Large intestine (tissue), 3 donors: ENCODE measurements at regions not wholly inside any gene's neighbourhood (a gene's known extent, or its start where the extent isn't known, plus 50 kb on each side); places are given as distances from the start of the nearest gene placed in this dataset.
"Not testable (repeated sequence)": the region's sequence is repeated elsewhere in the genome, so short reads cannot be mapped to it uniquely, and the experiment has no call there.

ENCODE experiments used
- DNase-seq, 2 donors: peaks; one replicate each; pipeline versions ENCODE4 v3.0.0 to v3.0.0-alpha.2; 2013
- H3K27ac ChIP-seq: one replicate; pipeline ENCODE4 v1.5.1; 2013; ENCODE audit warnings: low read length
- H3K27me3 ChIP-seq: 2 replicates; pipeline ENCODE4 v1.6.1; 2013; ENCODE audit warnings: low read length; ENCODE audit not compliant: control insufficient read depth, insufficient read depth
- H3K36me3 ChIP-seq: 2 replicates; pipeline ENCODE4 v1.6.1; 2013; ENCODE audit warnings: low read length; ENCODE audit not compliant: control insufficient read depth, insufficient read depth
- H3K4me1 ChIP-seq: one replicate; pipeline ENCODE4 v1.6.1; 2013; ENCODE audit warnings: low read length; ENCODE audit not compliant: control insufficient read depth, insufficient read depth
- H3K4me3 ChIP-seq: one replicate; pipeline ENCODE4 v1.5.1; 2013; ENCODE audit warnings: low read length
- H3K9me3 ChIP-seq: one replicate; pipeline ENCODE4 v1.6.1; 2013; ENCODE audit warnings: mild to moderate bottlenecking, low read depth, low read length, moderate library complexity; ENCODE audit not compliant: control insufficient read depth
- WGBS: methylation state at CpG from one replicate; pipeline ENCODE4 v1.1.5; 2013; ENCODE audit warnings: low lambda C conversion rate; ENCODE audit not compliant: insufficient coverage; 5-methylcytosine and 5-hydroxymethylcytosine counted together

DNA sequence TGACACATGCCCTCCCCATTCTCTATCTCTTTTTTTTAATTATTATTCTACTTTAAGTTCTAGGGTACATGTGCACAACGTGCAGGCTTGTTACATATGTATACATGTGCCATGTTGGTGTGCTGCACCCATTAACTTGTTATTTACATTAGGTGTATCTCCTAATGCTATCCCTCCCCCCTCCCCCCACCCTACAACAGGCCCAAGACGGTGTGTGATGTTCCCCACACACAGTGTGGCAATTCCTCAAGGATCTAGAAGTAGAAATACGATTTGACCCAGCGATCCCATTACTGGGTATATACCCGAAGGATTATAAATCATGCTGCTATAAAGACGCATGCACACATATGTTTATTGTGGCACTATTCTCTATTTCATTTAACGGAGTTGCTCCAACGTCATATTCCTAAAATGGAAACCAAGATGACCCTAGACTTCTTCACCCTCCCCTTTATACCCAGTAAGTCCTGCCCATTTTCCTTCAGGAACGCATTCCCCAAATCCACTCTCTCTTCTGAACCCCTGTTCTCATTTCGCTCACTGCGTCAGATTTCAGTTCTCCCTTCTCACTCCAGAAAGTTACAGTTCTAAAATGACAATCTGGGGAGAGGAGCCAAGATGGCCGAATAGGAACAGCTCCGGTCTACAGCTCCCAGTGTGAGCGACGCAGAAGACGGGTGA is 175.6 kb downstream of the MEX3B start:
- H3K36me3 ChIP-seq, H3K27me3 ChIP-seq, H3K4me1 ChIP-seq, H3K9me3 ChIP-seq, DNase-seq, H3K4me3 ChIP-seq, H3K27ac ChIP-seq: not testable (repeated sequence)
- WGBS = no CpG with 5 or more reads among the region's 16 CpGs

DNA sequence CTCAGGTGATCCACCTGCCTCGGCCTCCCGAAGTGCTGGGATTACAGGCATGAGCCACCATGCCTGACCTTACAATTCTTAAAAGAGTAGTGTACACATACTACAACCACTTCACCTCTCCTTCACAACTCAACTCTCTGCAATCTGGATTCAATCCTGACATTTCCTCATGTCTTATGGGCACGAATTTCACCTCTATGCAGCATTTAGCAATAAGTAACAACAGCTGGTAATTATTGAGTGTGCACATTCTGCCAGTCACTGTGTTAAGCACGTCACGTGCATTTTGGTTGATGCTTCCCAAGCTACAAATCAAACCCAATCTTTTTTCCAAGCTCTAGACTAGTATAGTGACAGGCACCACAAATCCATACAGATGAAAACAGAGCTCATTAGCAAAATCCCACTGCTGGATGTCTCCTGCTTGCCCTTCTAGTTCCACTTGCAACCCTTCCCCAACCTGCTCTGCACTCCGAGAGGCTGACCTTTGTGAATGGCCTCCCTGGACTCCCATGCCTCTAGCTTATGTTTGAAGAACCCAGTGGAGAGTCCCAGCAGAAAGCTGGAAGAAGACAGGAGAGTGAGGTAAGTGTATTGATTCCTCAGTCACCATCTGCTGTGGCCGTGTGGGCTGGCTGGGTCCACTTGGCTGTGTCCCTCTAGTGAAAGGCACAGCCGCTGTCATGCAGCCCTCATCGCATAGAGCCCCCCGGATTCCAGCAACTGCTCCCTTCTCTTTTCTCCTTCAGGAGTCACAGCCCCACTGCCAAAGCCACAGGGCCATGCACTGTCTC is 176.5 kb downstream of the MEX3B start:
- H3K27me3 ChIP-seq = no peaks in the 10 kb centered on the region
- DNase-seq = no peak
- no peaks in the 10 kb centered on the region for H3K9me3 ChIP-seq
- H3K4me1 ChIP-seq = no peaks in the 10 kb centered on the region
- H3K36me3 ChIP-seq = no peaks in the 10 kb centered on the region
- no peak overlapping the region for H3K4me3 ChIP-seq
- no CpG with 5 or more reads among the region's 10 CpGs for WGBS
- no peak overlapping the region for H3K27ac ChIP-seq

- WGBS = no CpG with 5 or more reads among the region's 11 CpGs
- no peaks in the 10 kb centered on the region for H3K36me3 ChIP-seq
- DNase-seq = no peak
- H3K4me3 ChIP-seq = no peak overlapping the region
- no peaks in the 10 kb centered on the region for H3K9me3 ChIP-seq
- H3K4me1 ChIP-seq = no peaks in the 10 kb centered on the region
- H3K27ac ChIP-seq = no peak overlapping the region
- no peaks in the 10 kb centered on the region for H3K27me3 ChIP-seq
These were observed 179.8 kb downstream of the MEX3B start for GRCh38 chr15:81865850-81866537.

GRCh38 chr15:81863162-81863561 is 182.7 kb downstream of the MEX3B start:
- Histone ChIP-seq H3K9me3 (no peaks in the 10 kb centered on the region), H3K4me3 (no peak overlapping the region), H3K27me3 (no peaks in the 10 kb centered on the region), H3K4me1 (no peaks in the 10 kb centered on the region), H3K27ac (no peak overlapping the region), H3K36me3 (no peaks in the 10 kb centered on the region)
- no CpG with 5 or more reads among the region's 2 CpGs for WGBS
- no peak for DNase-seq

DNA sequence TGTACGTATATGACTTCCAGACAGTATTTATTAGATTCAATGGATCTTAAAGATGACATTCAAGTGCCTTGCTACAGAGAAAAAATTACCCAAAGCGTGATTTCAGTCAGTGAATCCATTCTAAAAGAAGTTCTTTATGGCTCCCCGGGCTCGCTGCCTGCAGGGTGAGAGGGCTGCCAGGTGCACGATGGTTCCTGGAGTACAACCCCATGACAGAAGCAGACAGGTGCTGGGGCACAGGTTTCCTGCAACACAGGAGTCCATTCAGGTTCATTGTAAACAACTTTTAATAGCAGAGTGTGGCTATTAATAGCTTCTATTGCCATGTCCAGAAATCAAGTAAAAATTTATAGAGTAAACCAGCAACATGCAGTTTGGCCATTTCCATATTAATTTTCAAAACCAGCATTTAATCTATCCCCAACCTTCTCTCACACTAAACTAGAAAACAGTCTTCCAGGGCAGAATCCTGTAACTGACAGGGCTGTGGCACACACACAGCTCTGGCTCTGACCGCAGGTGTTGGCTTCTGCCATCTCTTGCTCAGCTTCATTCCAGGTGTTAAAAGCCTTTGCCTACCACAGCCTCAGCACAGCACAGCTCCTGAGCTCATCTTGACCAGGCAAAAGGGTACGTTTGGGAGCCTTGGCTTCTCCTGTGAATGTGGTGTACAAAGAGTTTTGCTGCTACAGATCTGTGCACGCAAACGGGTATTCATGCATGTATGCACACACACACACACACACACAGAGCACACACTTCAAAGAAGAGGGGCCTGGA is 185.9 kb downstream of the MEX3B start:
- no peaks in the 10 kb centered on the region for H3K4me1 ChIP-seq
- DNase-seq = no peak
- no peak overlapping the region for H3K4me3 ChIP-seq
- H3K27me3 ChIP-seq = no peaks in the 10 kb centered on the region
- H3K9me3 ChIP-seq = no peaks in the 10 kb centered on the region
- no peak overlapping the region for H3K27ac ChIP-seq
- H3K36me3 ChIP-seq = no peaks in the 10 kb centered on the region
- no CpG with 5 or more reads among the region's 9 CpGs for WGBS

DNA sequence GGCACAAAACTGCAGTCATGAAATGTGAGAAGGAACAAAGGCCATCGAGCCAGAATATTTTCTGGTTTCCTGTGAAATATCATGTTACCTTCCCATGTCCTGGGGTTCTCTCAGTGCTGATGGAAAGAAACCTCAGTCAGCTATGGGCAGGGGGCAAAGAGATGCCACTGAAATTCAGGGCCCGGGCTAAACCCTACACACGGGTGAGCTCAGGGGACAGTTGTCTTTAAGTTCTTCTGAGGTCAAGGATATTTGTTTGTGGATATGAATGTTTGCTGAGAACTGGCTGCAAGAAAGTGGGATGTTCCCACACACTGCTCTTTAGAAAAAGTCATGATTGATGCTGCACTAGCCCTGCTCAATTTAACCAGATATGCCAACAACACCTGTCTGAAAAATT is 187.2 kb downstream of the MEX3B start:
- H3K27me3 ChIP-seq = no peaks in the 10 kb centered on the region
- H3K27ac ChIP-seq = no peak overlapping the region
- no peaks in the 10 kb centered on the region for H3K9me3 ChIP-seq
- no peaks in the 10 kb centered on the region for H3K36me3 ChIP-seq
- WGBS = no CpG with 5 or more reads among the region's 3 CpGs
- no peak for DNase-seq
- H3K4me1 ChIP-seq = no peaks in the 10 kb centered on the region
- no peak overlapping the region for H3K4me3 ChIP-seq

- Histone ChIP-seq H3K4me1 (no peaks in the 10 kb centered on the region), H3K27ac (no peak overlapping the region), H3K36me3 (no peaks in the 10 kb centered on the region), H3K4me3 (no peak overlapping the region), H3K27me3 (no peaks in the 10 kb centered on the region), H3K9me3 (no peaks in the 10 kb centered on the region)
- DNase-seq = no peak
- no CpG with 5 or more reads among the region's 6 CpGs for WGBS
These were observed 187.7 kb downstream of the MEX3B start for GRCh38 chr15:81858136-81858535.

- Histone ChIP-seq H3K9me3 (no peaks in the 10 kb centered on the region), H3K27me3 (no peaks in the 10 kb centered on the region), H3K4me1 (no peaks in the 10 kb centered on the region), H3K4me3 (no peak overlapping the region), H3K27ac (no peak overlapping the region), H3K36me3 (no peaks in the 10 kb centered on the region)
- no peak for DNase-seq
These were observed 189.2 kb downstream of the MEX3B start for GRCh38 chr15:81856634-81857026.

DNA sequence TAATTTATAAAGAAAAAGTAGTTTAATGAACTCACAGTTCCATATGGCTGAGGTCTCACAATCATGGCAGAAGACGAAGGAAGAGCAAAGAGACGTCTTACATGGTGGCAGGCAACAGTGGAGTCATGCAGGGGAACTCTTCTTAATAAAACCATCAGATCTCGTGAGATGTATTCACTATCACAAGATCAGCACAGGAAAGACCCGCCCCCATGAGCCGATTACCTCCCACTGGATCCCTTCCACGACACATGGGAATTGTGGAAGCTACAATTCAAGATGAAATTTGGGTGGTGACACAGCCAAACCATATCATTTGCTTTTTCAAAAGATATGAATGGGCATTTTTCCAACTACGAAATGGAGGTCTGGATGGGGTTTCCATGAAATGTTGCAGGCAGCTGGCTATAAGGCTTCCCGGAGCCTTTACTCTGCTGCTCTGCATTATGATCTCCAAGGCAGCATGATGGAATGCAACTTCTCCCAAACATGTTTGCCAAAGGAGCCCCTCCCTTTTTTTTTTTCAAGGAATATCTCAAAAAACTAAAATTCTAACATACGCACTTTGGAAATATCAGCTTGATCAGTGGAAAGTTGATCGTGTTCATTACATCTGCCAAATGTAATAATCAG is 189.7 kb downstream of the MEX3B start:
- DNase-seq = no peak
- Histone ChIP-seq H3K27me3 (no peaks in the 10 kb centered on the region), H3K4me3 (no peak overlapping the region), H3K27ac (no peak overlapping the region), H3K4me1 (no peaks in the 10 kb centered on the region), H3K36me3 (no peaks in the 10 kb centered on the region), H3K9me3 (no peaks in the 10 kb centered on the region)
- WGBS = 85% methylated on average over 4 of the region's 10 CpGs
